ENCODE measurements at regions not wholly inside any gene's neighbourhood (a gene's known extent, or its start where the extent isn't known, plus 50 kb on each side); places are given as distances from the start of the nearest gene placed in this dataset.

GRCh38 chr11:98040061-98040808 lies 980.5 kb upstream of the CNTN5 start:
- WGBS (ENCODE audit: insufficient coverage), result no CpG with 5 or more reads among the region's 4 CpGs
- Mint-ChIP-seq H3K9me3 (ENCODE audit: insufficient read depth) (peaks cover 5% of the 10 kb centered on the region), H3K4me3 (no peak overlapping the region), H3K27ac (no peak overlapping the region), H3K4me1 (no peaks in the 10 kb centered on the region), H3K27me3 (no peaks in the 10 kb centered on the region)
- Histone ChIP-seq H3K27ac (ENCODE audit: low read length in 2 of 2) (no peak overlapping the region), H4K20me1 (ENCODE audit: control insufficient read depth, insufficient read depth, low read length, poor library complexity, severe bottlenecking) (no peaks in the 10 kb centered on the region), H3K9ac (ENCODE audit: low read length) (no peak overlapping the region), H3K36me3 (replicated peaks in 1 of 2; ENCODE audit: control extremely low read depth in 1 of 2, control insufficient read depth in 1 of 2, extremely low read depth in 1 of 2, insufficient read depth in 2 of 2, low read length in 1 of 2) (no peaks in the 10 kb centered on the region), H2AFZ (ENCODE audit: insufficient read depth, low read depth, low read length, poor library complexity, severe bottlenecking) (no peak overlapping the region), H3K4me3 (ENCODE audit: control extremely low read depth in 1 of 5, extremely low read depth in 1 of 5, insufficient read depth in 1 of 5, low read depth in 2 of 5, low read length in 4 of 5) (no peak overlapping the region), H3K4me2 (replicated peaks; ENCODE audit: low read depth, low read length, poor library complexity, severe bottlenecking) (no peak overlapping the region), H3K27me3 (replicated peaks in 1 of 4; ENCODE audit: control extremely low read depth in 1 of 4, control insufficient read depth in 3 of 4, insufficient read depth in 4 of 4, low read length in 3 of 4) (no peaks in the 10 kb centered on the region), H3K79me2 (ENCODE audit: control insufficient read depth, insufficient read depth, low read length) (no peaks in the 10 kb centered on the region), H3K4me1 (ENCODE audit: control insufficient read depth in 2 of 2, insufficient read depth in 2 of 2, low read length in 2 of 2) (no peaks in the 10 kb centered on the region), H3K9me3 (ENCODE audit: control extremely low read depth in 1 of 3, control insufficient read depth in 2 of 3, insufficient read depth in 1 of 3, low read length in 2 of 3) (no peaks in the 10 kb centered on the region)
- ChIA-PET CTCF (no interaction called here), POLR2A (no interaction called here)
- TF ChIP-seq EZH2 (IDR thresholded peaks at IDR 0.05; ENCODE audit: borderline replicate concordance, insufficient read depth, low read depth, low read length, poor library complexity, severe bottlenecking) (no peak), CTCF (IDR thresholded peaks at IDR 0.05) (no peak)
- DNase-seq, result no peak
- ATAC-seq (ENCODE audit: low read depth), result no peak
- intact Hi-C loops (cut with micrococcal nuclease), result no loop called here

GRCh38 chr11:98047647-98048046 lies 973.1 kb upstream of the CNTN5 start:
- Histone ChIP-seq H4K20me1 (ENCODE audit: control insufficient read depth, insufficient read depth, low read length, poor library complexity, severe bottlenecking) (no peaks in the 10 kb centered on the region), H3K4me2 (replicated peaks; ENCODE audit: low read depth, low read length, poor library complexity, severe bottlenecking) (no peak overlapping the region), H3K4me3 (ENCODE audit: control extremely low read depth in 1 of 5, extremely low read depth in 1 of 5, insufficient read depth in 1 of 5, low read depth in 2 of 5, low read length in 4 of 5) (no peak overlapping the region), H3K27ac (ENCODE audit: low read length in 2 of 2) (no peak overlapping the region), H3K79me2 (ENCODE audit: control insufficient read depth, insufficient read depth, low read length) (no peaks in the 10 kb centered on the region), H3K27me3 (replicated peaks in 1 of 4; ENCODE audit: control extremely low read depth in 1 of 4, control insufficient read depth in 3 of 4, insufficient read depth in 4 of 4, low read length in 3 of 4) (no peaks in the 10 kb centered on the region), H2AFZ (ENCODE audit: insufficient read depth, low read depth, low read length, poor library complexity, severe bottlenecking) (no peak overlapping the region), H3K4me1 (ENCODE audit: control insufficient read depth in 2 of 2, insufficient read depth in 2 of 2, low read length in 2 of 2) (no peaks in the 10 kb centered on the region), H3K9me3 (ENCODE audit: control extremely low read depth in 1 of 3, control insufficient read depth in 2 of 3, insufficient read depth in 1 of 3, low read length in 2 of 3) (no peaks in the 10 kb centered on the region), H3K9ac (ENCODE audit: low read length) (no peak overlapping the region), H3K36me3 (replicated peaks in 1 of 2; ENCODE audit: control extremely low read depth in 1 of 2, control insufficient read depth in 1 of 2, extremely low read depth in 1 of 2, insufficient read depth in 2 of 2, low read length in 1 of 2) (no peaks in the 10 kb centered on the region)
- no peaks in the 10 kb centered on the region for H3K27me3 Mint-ChIP-seq
- H3K9me3 Mint-ChIP-seq (ENCODE audit: insufficient read depth), result peaks cover 14% of the 10 kb centered on the region
- ChIA-PET CTCF (no interaction called here), POLR2A (no interaction called here)
- no peak for TF ChIP-seq CTCF (IDR thresholded peaks at IDR 0.05)
- TF ChIP-seq EZH2 (IDR thresholded peaks at IDR 0.05; ENCODE audit: borderline replicate concordance, insufficient read depth, low read depth, low read length, poor library complexity, severe bottlenecking), result no peak
- no peak overlapping the region for H3K27ac Mint-ChIP-seq
- no peak overlapping the region for H3K4me3 Mint-ChIP-seq
- no peaks in the 10 kb centered on the region for H3K4me1 Mint-ChIP-seq
- DNase-seq (no peak), ATAC-seq (ENCODE audit: low read depth) (no peak)
- 91% methylated on average over 2 of the region's 3 CpGs for WGBS (ENCODE audit: insufficient coverage)
- intact Hi-C loops (cut with micrococcal nuclease), result no loop called here
